OCI-LY7 (cell line): ENCODE measurements at regions not wholly inside any gene's neighbourhood (a gene's known extent, or its start where the extent isn't known, plus 50 kb on each side); places are given as distances from the start of the nearest gene placed in this dataset.

Experiments used
- CTCF ChIP-seq: fragments of 200-600 bp; sonication (generic); conservative IDR thresholded peaks from 2 replicates; pipeline ENCODE4 v1.5.1; 2014; ENCODE audit warnings: mild to moderate bottlenecking, antibody characterized with exemption, low read length, moderate library complexity, mixed read lengths
- EZH2phosphoT487 ChIP-seq: fragments of 200-600 bp; sonication (generic); IDR thresholded peaks from 2 replicates; pipeline ENCODE4 v1.6.1; 2018; ENCODE audit warnings: low read depth, borderline replicate concordance, mild to moderate bottlenecking, mixed run types, antibody characterized with exemption, low read length, moderate library complexity, mixed read lengths

- TF ChIP-seq CTCF (no peak), EZH2phosphoT487 (no peak)
Measured at GRCh38 chr2:58699411-58699810, 458.3 kb upstream of the FANCL start.
